GM20431 (cell line): ENCODE measurements at regions not wholly inside any gene's neighbourhood (a gene's known extent, or its start where the extent isn't known, plus 50 kb on each side); places are given as distances from the start of the nearest gene placed in this dataset.
"Not testable (repeated sequence)": the region's sequence is repeated elsewhere in the genome, so short reads cannot be mapped to it uniquely, and the experiment has no call there.

Experiments used
- in situ Hi-C: fragments of 300-500 bp; cut with MseI, MboI; formaldehyde crosslinking; loops from one replicate; pipeline ENCODE4 v1.15.0; 2020; ENCODE audit warnings: low sequenced_read_pairs; ENCODE audit not compliant: unreplicated experiment

GRCh38 chr11:80327956-80328614 is 887.3 kb upstream of the TENM4 start:
- in situ Hi-C loops = no loop called here

- in situ Hi-C loops = no loop called here
Observed at GRCh38 chr11:80321786-80322185, 881.0 kb upstream of the TENM4 start.

GRCh38 chr11:80320765-80321164 is 879.9 kb upstream of the TENM4 start:
- in situ Hi-C loops = no loop called here

- in situ Hi-C loops = no loop called here
Observed at GRCh38 chr11:80320226-80320625, 879.4 kb upstream of the TENM4 start.

- in situ Hi-C loops = no loop called here
Observed at GRCh38 chr11:80317612-80318011, 876.8 kb upstream of the TENM4 start.

- in situ Hi-C loops = no loop called here
Observed at GRCh38 chr11:80315200-80315599, 874.4 kb upstream of the TENM4 start.

GRCh38 chr11:80309301-80309700 is 868.5 kb upstream of the TENM4 start:
- in situ Hi-C loops = no loop called here

GRCh38 chr11:80307676-80308075 is 866.8 kb upstream of the TENM4 start:
- in situ Hi-C loops = no loop called here

- in situ Hi-C loops = no loop called here
Observed at GRCh38 chr11:80297858-80298632, 857.2 kb upstream of the TENM4 start.

- in situ Hi-C loops = no loop called here
Observed at GRCh38 chr11:80293293-80293692, 852.5 kb upstream of the TENM4 start.

- in situ Hi-C loops = no loop called here
Observed at GRCh38 chr11:80284946-80285785, 844.3 kb upstream of the TENM4 start.

- in situ Hi-C loops = no loop called here
Observed at GRCh38 chr11:80282643-80283042, 841.8 kb upstream of the TENM4 start.

- in situ Hi-C loops = no loop called here
Observed at GRCh38 chr11:80281194-80281593, 840.4 kb upstream of the TENM4 start.

GRCh38 chr11:80280737-80281136 is 839.9 kb upstream of the TENM4 start:
- in situ Hi-C loops = no loop called here

GRCh38 chr11:80261776-80262175 is 820.9 kb upstream of the TENM4 start:
- in situ Hi-C loops = no loop called here

- in situ Hi-C loops = not testable (repeated sequence)
Observed at GRCh38 chr11:80257319-80258015, 816.6 kb upstream of the TENM4 start.

- in situ Hi-C loops = no loop called here
Observed at GRCh38 chr11:80255021-80255420, 814.2 kb upstream of the TENM4 start.

- in situ Hi-C loops = no loop called here
Observed at GRCh38 chr11:80241766-80242165, 800.9 kb upstream of the TENM4 start.

- in situ Hi-C loops = no loop called here
Observed at GRCh38 chr11:80240245-80240644, 799.4 kb upstream of the TENM4 start.

- in situ Hi-C loops = no loop called here
Observed at GRCh38 chr11:80239217-80239616, 798.4 kb upstream of the TENM4 start.
